ENCODE measurements at regions not wholly inside any gene's neighbourhood (a gene's known extent, or its start where the extent isn't known, plus 50 kb on each side); places are given as distances from the start of the nearest gene placed in this dataset.

- H3K27ac ChIP-seq: no peak overlapping the region
These were observed 69.5 kb downstream of the COPS8 start for GRCh38 chr2:237154884-237155851.

GRCh38 chr2:237156031-237156856 lies 70.6 kb downstream of the COPS8 start:
- intact Hi-C loops (cut with DNase I): no loop called here
- H3K4me3 ChIP-seq: no peak overlapping the region
- TF ChIP-seq, protein P1, sequence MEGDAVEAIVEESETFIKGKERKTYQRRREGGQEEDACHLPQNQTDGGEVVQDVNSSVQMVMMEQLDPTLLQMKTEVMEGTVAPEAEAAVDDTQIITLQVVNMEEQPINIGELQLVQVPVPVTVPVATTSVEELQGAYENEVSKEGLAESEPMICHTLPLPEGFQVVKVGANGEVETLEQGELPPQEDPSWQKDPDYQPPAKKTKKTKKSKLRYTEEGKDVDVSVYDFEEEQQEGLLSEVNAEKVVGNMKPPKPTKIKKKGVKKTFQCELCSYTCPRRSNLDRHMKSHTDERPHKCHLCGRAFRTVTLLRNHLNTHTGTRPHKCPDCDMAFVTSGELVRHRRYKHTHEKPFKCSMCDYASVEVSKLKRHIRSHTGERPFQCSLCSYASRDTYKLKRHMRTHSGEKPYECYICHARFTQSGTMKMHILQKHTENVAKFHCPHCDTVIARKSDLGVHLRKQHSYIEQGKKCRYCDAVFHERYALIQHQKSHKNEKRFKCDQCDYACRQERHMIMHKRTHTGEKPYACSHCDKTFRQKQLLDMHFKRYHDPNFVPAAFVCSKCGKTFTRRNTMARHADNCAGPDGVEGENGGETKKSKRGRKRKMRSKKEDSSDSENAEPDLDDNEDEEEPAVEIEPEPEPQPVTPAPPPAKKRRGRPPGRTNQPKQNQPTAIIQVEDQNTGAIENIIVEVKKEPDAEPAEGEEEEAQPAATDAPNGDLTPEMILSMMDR (IDR thresholded peaks at IDR 0.05): no peak
- no peaks in the 10 kb centered on the region for H3K36me3 ChIP-seq
- peaks cover 4% of the 10 kb centered on the region for H3K4me1 ChIP-seq
- ATAC-seq: peak; percentile 18 to 24
- no peaks in the 10 kb centered on the region for H3K27me3 ChIP-seq (ENCODE audit: low read depth)
- DNase-seq: no peak
- no peaks in the 10 kb centered on the region for H3K9me3 ChIP-seq
- peak overlapping the region; percentile 6 for H3K27ac ChIP-seq

More at GRCh38 chr2:237154884-237155851, 69.5 kb downstream of the COPS8 start:
- Histone ChIP-seq H3K27me3 (ENCODE audit: low read depth) (no peaks in the 10 kb centered on the region), H3K36me3 (no peaks in the 10 kb centered on the region), H3K4me3 (no peak overlapping the region), H3K4me1 (peaks cover 4% of the 10 kb centered on the region), H3K9me3 (no peaks in the 10 kb centered on the region)
- ATAC-seq (no peak), DNase-seq (no peak)
- TF ChIP-seq, protein P1 (IDR thresholded peaks at IDR 0.05): no peak
- intact Hi-C loops (cut with DNase I): no loop called here

DNA sequence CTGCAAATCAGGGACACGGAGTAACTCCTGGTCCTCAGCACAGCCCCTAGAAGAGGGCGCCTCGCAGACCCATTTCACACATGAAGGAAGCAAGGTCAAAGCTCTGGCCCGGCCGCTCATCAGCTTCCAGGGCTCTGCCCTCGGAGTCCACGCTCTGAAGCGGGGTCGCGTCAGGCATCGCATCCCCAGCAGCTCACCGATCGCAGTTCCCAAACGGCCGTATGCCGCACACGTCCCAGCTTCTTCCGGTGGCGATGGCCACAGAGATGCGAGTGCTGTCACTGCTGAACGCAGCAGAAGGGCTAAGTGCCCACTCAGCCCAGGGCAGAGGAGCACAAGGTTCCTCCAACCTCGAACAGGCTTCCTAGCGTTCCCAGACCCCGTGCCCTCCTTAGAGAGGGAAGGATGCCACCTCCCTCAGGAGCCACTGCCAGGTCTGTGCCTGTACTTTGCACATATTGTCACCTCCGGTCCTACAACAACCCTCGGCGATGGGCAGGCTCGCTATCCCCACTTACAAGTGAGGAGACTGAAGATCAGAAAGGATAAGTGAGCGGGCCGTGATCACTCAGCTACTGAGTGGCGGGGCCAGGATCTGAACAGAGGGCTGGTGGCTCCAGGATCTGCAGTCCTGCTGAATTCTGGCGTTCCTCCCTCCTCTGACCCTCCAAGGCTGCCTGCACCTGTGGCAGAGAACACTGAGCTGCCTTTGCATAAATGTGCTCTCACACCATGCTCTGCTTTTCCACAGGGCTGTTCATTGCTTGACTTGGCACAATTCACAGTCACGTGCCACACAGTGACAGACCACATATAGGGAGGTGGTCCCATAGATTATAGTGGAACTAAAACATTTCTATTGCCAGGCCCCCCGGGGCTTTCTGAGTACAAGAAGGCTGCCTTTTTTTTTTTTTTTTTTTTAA lies 71.4 kb downstream of the COPS8 start:
- intact Hi-C loops (cut with DNase I): no loop called here
- Histone ChIP-seq H3K4me3 (no peak overlapping the region), H3K27ac (peak overlapping the region; percentile 6), H3K27me3 (ENCODE audit: low read depth) (no peaks in the 10 kb centered on the region), H3K9me3 (no peaks in the 10 kb centered on the region), H3K4me1 (peaks cover 4% of the 10 kb centered on the region), H3K36me3 (no peaks in the 10 kb centered on the region)
- DNase-seq: no peak
- TF ChIP-seq, protein P1 (IDR thresholded peaks at IDR 0.05): no peak
- peak in 1 of 2 donors; percentile 4 for ATAC-seq

GRCh38 chr2:237157780-237158102 lies 72.1 kb downstream of the COPS8 start:
- Histone ChIP-seq H3K4me1 (peaks cover 4% of the 10 kb centered on the region), H3K9me3 (no peaks in the 10 kb centered on the region), H3K27ac (no peak overlapping the region), H3K27me3 (ENCODE audit: low read depth) (no peaks in the 10 kb centered on the region), H3K4me3 (no peak overlapping the region), H3K36me3 (no peaks in the 10 kb centered on the region)
- intact Hi-C loops (cut with DNase I): no loop called here
- ATAC-seq: no peak
- TF ChIP-seq, protein P1 (IDR thresholded peaks at IDR 0.05): no peak
- DNase-seq: no peak

DNA sequence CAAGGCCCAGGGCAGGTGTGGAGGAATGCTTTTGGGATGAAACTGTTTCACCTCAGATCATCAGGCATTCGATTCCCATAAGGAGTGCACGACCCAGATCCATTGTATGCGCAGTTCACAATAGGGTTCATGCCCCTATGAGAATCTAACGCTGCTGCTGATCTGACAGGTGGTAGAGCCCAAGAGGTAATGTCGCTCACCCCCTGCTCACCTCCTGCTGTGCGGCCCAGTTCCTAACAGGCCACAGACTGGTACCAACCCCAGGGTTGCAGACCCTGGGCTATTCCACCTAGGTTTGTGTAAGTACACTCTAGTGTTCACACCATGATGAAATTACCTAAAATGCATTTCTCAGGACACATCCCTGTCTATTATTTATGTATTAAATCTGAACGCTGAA lies 72.5 kb downstream of the COPS8 start:
- Histone ChIP-seq H3K27ac (no peak overlapping the region), H3K4me1 (peaks cover 4% of the 10 kb centered on the region), H3K4me3 (no peak overlapping the region), H3K36me3 (no peaks in the 10 kb centered on the region), H3K9me3 (no peaks in the 10 kb centered on the region), H3K27me3 (ENCODE audit: low read depth) (no peaks in the 10 kb centered on the region)
- intact Hi-C loops (cut with DNase I): no loop called here
- DNase-seq (no peak), ATAC-seq (no peak)
- TF ChIP-seq, protein P1 (IDR thresholded peaks at IDR 0.05): no peak

All from lower lobe of right lung (tissue), 2 donors.